Activated T-cell treated with anti-CD3 and anti-CD28 coated beads, Interleukin-2, amount 50 U/mL, for 1 hour (primary cell): ENCODE measurements at regions not wholly inside any gene's neighbourhood (a gene's known extent, or its start where the extent isn't known, plus 50 kb on each side); places are given as distances from the start of the nearest gene placed in this dataset.

ENCODE experiments used
- DNase-seq: peaks from one replicate; pipeline ENCODE4 v3.0.0-alpha.2; 2020

DNA sequence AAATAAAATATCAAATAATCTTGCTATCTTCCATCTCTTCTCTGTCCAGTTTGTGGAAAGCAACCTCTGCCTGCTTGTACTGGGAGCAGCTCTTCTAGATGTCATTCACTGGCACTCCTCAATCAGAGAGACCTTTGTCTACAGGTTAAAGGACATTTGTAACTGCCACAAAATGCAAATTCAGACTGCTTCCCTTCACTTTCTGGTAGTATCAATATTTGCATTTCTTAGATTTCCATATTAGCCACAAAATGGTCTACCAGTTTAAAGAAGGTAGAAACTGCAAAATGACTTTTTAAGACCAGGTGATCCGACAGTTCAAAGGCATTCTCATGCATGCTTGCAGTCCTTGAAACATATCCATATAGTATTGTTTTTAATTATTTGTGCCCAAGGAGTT, 51.7 kb upstream of the RCN1 start:
- no peak for DNase-seq

DNA sequence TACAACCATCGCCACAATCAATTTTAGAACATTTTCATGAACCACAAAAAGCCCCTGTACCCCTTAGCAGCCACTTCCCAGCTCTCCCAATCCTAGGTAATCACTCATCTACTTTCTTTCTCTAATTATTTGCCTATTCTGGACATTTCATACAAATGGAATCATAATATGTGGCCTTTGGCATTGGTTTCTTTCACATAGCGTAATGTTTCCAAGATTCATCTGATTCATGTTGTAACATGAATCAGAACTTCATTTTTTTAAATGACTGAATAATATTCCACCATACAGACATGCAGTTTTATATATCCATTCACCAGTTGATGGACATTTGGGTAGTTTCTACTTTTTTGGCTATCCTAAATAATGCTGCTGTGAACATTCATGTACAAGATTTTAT, 56.2 kb upstream of the RCN1 start:
- DNase-seq: no peak

DNA sequence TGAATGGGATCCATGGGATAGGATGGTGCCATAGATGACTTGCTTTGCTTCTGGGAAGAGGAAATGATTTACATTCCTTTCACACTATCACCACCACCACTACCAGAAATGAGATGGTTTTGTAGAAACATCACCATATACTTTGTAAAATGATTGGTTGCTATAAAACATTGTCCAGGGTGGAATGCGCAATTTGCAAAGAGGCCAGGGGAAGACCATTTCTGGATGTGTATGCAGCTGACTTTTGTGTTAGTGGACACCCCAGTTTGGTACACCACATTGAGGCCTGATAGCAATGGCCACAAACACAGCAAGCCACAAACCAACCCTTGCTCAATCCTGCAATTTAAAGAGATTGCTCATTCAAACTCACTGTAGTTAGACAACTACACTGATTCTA, 56.7 kb upstream of the RCN1 start:
- no peak for DNase-seq

DNA sequence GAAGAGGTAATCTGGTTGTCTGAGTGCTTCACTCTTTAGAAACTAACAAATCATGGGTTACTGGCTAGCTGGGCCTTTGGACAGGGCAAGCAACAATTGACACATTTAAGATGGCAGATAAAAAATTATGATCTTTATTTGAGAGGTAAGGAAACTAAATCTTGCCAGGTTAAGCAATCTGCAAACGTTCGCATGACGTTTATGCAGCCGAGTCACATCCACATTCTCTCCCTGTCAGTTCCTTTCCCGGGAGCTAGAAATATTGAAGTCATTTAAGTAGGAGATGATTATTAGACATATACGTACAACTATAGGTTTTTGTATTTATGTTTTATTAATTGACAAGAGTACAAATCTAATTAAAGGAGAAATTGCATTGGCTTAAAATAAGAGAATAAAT, 57.4 kb upstream of the RCN1 start:
- no peak for DNase-seq

DNA sequence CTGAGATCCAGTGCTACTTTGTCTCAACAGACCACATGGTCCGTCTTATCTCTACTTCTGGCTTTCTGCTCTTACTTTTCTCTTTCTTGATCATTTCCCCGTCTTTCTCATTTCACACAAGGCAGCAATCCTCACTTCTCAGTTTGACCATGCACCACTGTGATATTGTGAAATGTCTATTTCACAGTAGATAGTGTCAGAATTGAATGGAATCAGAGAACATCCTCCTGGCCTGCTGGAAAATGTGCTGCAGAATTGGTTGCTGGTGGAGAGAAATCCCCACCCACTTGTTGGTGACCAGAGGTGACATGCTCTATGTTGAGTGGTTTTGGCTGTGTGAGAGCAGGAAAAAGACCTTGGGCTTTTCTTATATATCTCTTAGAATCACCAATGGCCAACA, 57.8 kb upstream of the RCN1 start:
- DNase-seq: no peak

DNA sequence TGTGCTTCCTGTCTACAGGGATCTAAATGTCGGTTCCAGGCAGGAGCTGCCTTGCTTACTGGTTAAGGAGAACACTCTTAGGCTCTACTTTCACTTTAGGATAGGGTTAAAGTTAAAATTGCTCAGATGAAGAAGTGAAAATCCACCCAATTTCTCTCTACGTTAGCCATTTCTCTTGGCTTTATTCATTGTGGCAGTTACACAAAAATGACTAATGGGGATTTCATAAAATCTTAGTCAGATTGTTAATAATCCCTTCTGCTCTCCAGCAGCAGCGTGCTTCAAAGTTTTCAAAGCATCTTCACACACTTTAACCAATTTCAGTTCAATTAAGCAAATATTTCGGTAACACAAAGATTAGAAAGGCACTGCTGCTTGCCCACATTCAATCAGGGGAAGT, 58.4 kb upstream of the RCN1 start:
- DNase-seq: no peak

DNA sequence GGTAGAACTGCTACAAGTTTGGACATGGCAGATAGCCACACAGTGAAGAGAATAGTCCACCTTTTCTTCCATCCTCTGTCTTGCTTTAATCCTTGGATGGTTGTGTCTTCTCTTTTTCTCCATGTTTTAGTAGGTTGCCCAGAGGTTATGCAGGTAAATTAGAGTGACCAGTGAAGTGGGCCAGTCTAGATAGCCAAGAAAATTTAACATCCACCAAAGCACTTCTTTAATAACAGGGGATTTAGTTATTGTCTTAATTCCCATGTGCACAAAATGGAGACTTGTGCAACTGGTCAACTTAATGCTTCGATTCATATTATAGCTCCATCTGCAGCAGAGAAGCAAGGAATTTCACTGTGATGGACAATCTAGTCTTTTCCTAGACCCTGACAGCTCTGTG, 58.8 kb upstream of the RCN1 start:
- DNase-seq: no peak

DNA sequence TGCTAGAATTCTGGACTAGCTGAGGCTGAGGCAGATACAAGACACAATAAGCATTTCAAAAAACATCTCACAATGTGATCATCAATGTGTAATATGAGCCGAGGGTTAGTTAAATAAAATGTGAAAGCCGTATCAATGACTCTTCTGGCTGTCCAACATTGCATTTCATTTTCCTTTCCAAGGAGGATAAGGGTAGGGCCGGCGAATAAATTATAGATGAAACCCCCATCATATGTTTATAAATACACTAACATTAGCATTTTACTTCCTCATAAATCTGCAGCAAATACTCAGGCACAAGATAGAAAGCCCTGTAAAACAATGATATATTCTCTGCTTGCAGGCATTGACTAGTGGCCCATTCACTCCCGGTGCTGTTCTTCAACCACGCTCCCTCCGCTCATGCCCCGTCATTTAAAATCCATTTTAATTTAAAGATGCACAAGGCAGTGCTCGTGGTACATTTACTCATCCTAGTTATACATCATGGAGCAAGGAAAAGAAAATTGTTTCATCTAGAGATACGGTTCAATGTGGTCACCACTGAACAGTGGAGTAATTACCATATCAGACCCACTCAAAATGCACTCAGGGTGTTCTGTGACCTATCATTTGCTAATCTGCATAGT, 59.9 kb upstream of the RCN1 start:
- DNase-seq: no peak

DNA sequence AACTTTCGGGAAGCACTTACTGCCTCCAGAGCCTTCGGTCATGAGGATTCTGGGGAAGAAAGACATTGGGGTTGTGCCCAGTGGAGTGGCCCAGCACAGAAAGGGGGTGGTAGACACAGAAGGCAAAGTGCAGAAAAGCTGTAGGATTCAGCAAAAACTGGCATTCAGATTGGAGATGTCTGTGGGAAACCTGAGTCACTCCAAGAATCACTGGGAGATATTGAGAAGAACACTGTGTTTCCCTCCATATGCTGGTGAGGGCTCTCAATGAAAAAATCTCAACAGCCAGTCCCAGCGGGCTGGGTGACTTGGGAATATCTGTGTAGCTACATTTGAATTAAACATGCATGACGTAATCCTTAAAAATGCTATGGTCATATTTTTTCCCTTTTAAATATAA, 61.2 kb upstream of the RCN1 start:
- DNase-seq: no peak

DNA sequence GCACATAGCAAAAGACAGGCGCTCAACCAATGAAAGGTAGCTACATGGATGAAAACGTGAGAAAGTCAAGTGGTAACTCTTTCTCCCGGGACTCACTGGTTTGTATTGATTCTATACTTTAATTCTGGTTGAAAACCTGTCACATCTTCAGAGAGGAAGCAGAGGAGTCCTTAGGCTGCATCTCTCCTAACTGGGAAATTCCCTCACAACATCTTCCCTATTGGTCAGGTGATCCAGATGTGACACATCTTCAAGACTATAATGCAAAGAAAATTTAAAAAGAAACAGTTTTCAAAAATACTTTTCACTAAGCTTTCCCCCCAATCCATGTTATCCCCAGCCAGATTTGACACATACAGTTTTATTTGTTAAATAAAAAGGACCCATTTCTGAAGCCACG, 62.7 kb upstream of the RCN1 start:
- DNase-seq: no peak

DNA sequence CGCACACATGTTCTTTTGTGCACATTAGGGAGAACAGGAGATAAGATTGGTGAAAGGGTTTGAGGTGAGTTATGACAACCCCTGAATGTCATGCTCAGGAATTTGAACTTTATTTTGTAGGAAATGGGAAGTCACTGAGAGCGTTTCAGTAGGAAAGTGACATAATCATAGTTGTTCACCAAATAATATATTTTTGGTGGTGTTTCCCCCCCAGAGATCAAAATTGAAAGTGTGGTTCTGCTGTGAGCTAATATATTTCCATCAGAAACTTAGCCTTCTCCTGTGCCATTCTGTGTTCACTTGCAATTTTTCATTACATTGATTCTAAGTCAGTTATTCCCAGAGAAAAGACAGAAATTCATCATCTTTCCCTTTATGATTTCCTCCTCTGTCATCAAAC, 64.1 kb upstream of the RCN1 start:
- DNase-seq: no peak

DNA sequence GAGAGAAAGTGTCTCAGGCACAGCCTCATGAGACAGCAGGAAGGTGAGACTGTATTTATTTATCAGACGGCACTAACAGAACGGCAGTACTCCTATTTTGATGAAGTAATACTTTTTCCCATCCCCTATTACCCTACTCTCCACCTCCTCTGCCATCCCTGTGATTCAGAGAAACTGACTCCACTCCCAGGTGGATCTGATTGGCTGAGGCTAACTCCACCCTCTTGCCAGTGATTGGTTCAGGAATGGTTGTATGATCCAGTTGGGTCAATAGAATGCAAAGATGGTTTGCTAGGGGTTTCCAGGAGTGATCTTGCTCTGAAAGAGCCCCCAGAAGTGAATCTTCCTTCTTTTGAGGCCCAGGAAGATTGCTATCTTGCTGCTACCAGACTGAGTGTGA, 65.9 kb upstream of the RCN1 start:
- no peak for DNase-seq

DNA sequence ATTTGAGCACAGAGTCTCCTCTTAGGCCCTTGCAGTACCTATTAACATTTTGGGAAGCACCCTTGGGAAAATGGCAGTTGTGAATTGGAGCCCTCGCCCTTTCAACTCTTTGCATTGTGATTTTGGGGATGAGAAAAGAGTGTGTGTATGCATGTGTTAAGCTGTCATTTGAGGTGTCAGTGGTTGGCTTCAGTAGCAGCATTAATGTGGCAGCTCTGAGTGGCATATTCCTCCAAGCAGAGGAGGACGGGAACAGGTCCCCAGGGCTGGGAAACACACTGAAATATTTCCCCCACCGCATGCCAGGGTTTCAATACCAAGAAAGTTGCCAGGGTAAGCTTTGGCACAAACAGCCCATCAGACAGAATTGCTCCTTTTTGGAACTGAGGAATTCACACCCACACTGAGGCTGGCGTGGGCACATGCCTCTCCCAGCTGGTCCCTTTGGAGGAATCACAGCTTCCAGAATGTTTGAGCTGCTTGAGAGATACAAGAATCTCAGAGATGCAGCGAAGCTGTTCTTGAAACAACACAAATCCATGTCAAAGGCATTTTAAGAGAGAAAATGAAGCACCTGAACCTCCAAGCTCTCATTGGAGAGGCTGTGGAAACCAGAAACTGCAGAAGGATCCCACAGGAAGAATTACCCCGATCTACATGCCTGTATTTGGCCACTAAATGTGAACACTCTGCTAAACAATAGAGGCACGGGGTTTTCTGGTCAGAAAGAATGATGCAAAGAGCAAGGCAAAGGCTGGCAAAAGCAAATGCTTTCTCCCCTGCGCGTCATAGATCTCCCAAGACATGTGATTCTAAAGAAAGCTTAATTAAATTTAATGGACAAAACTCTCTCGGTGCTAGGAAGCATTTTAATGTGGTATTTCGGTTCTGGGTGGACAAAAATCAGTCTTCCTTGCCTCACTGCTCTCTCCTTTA, 67.2 kb upstream of the RCN1 start:
- no peak for DNase-seq

DNA sequence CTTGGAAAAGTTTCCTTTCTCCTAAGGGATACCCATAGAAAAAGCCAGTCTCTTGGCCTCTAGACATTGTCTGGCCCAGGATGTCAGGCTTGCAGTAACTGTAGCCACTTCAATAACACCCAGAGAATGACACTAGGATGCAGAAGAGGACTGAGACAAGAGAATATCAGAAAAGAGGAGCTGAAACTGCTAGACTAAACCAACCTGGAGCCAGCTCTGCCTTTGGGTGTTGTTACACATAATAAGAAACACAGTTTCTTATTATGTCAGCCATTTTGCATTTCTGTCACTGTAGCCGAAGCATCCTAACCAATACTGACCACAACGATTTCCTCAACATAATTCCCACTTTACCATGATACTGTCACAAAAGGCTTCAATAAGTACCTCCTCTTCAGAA, 72.2 kb upstream of the RCN1 start:
- DNase-seq: no peak

DNA sequence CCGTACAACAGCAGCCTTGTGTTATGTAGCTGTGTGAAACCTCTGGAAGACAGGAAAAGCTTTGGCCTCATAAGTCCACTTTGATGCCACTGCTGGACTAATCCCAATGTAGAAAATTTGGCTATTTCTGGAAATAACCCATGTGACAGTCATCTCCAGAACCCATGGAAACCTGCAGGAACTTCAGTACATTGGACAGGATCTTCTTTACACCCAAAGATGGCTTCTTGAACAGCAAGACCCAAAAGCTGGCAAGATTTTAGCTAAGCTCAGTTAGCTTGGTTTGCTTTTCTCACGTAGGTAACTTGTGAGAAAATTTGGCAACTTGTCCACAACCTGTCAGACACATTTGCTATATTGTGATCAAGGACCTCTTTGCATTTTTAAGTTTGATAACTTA, 74.8 kb upstream of the RCN1 start:
- no peak for DNase-seq

DNA sequence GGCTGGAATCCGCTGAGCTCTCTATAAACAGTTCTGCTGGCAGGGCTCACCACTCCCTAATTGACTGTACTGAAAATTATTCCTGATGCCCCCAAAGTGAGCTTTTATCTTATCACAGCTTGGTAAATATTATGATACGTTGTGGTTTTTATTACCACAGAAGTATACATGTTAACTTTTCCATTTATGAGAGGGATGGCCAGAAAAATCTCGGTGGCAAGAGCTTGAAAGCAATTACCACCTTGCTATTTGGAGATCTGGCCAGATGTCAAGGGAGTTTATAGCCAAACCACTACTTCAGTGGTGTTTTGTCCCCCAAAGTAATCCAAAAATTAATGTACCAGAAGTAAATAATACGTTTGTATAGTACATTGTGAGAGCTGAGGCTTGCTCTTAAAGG, 75.4 kb upstream of the RCN1 start:
- no peak for DNase-seq

DNA sequence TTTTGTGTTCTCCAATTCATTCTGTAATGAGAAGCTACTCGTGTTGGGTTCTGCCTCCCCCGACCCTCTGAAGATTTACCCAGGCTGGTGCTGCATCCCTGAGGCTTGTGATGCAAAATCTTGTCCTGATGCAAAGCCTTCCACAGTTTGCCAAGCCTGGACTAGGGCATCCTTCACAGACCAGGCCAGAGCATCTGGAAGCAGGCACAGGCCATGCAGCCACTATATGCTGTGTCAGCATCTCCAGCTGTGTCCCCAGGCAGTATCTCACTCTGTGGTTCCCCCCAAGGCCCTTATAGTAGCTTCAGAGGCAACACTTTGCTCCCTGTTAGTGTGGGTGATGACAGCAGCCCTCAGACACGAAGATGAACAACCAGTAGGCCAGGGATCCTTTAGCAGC, 77.3 kb upstream of the RCN1 start:
- DNase-seq: no peak

DNA sequence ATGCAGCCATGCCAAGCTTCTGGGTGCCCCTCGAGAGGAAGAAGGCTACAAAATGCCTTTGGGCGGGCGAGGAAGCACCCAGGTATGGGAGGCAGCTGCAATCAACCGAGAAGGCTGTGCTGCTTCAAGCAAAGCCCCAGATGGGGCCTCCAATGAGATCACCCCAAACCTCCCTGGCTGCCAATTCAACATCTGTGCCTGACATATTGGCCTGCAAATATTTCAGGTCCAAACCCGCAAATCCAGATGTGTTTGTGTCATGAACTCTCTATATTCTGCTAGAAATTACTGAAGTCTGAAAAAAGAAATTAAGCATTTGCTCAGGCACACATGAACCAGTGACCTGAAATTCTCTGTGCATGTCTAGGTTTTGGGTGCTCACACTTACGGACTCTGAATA, 78.8 kb upstream of the RCN1 start:
- DNase-seq: no peak

DNA sequence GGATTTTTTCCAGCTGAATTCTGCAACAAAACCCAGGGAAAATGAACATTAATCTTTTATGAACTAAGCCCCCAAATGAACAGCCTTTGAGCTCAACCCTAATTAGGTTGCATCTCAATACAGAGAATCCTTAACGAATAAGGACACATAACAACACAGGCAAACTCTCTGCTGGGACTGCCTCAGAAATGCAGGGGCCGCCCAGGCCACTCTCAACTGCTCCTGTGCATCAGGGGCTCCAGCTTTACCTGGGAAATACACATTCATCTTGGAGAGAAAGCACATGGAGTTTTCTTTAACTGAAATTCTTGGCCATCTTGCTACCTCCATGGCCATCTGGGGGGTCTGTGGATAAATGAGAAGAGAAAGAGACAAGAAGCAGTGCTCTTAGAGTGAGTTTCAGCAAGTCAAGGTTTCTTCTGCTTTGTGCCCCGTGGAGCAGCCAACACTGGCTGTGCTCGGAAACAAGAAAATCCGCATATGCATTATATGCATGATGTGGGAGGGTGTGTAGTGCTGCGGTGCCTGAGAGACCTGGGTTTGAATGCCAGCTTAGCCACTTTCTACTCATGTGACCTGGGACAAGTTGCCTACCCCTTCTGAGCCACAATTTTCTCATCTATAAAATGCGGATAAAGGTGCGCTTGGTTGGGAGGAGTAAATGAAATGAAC, 81.9 kb upstream of the RCN1 start:
- DNase-seq: no peak

DNA sequence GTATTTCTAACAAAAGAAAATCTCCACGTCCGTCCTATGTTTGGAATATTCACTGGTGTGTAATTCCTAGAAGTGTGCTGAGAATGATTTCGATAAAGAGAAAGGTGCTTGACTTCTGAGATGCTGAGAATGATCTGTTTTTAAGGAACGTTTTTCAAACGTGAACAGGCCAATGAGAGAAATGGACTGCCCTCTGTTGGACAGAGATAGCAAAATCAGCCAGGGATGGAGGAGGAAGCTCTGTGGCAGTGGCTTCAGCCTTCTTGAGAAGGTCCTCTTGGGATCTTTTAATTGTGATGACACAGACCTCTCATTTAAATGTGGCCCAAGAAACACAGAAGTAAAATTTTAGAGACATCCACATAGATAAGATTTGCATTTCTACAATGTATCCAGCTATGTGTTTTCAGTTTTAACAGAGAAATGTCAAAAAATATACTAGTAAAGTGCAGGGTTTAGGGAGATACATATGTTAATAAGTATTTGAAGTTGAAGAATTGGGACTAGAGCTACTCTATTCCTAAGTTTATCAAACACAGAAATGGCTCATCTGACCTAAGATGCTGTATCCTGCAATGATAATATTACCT, 84.0 kb upstream of the RCN1 start:
- DNase-seq: no peak

DNA sequence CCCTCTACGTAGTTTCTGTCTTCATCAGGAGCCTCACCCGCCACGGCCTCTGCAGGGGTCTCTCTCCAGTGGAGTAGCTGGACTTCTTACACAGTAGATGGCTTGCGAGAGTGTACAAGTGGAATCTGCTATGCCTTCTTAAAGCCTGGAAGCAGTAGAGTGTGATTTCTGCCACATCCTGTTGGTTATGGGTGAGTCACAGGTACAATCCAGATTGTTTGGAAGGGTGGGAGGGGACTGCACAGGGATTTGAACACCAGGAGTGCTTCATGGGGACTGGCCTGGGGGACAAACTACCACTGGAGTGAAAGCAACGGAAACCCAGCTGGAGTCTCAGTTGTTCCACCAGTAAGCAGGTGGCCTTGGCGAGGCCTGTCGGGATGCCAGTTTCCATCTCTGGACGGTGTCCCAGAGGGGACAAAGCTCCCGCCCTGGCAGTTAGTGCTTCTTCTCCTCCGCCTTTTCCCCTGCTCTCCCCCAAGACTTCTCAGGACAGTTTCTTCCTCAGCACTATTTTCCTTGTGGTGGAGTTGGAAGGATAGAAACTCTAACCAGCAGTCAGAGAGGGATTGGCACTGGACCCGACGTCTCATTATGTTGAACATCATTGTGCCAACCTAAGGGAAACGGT, 85.0 kb upstream of the RCN1 start:
- no peak for DNase-seq

DNA sequence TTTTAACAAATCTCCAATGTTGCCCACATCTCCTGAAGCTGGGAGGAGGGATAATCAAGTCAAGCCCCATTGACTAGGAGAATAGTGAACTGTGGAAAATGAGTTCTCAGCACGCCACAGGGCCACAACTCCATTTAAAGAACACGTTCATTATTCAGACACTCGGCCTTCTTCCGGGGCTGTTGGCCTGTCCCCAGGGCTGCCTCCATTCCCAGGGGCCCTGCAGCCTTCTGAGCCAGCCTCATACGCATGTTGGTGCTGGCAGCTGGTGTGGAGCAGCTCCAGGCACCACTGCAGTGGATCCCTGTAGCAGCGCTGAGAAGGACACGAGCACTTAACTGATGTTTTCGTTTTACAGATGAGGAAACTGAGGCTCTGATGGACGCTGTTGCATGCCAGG, 87.5 kb upstream of the RCN1 start:
- no peak for DNase-seq

DNA sequence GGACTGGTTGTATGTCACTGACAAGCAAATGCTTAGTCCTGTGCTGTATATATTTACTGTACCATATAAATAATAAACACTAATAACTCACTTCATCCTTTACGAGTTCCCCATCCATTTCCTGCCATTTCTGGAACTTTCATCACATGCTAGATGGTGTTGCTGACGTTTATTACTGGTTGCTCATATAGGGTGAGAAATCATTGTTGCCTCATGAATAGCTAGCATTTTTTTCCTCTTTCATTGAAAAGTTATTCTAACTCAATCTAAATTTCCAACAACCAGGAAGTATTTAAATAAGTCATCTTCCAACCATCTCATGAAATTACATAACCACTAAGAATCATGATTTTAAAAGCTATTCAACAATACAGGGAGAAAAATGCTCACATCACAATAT, 88.6 kb upstream of the RCN1 start:
- DNase-seq: no peak
